Stomach (tissue), 8 donors: ENCODE measurements at regions not wholly inside any gene's neighbourhood (a gene's known extent, or its start where the extent isn't known, plus 50 kb on each side); places are given as distances from the start of the nearest gene placed in this dataset.
"Not testable (repeated sequence)": the region's sequence is repeated elsewhere in the genome, so short reads cannot be mapped to it uniquely, and the experiment has no call there.

Experiments
- DNase-seq, 2 donors: peaks; one replicate each; pipeline versions ENCODE4 v3.0.0 to v3.0.0-alpha.2; 2013 to 2019
- H3K27ac ChIP-seq, 5 donors: fragments of 200-600 bp in 4 of 5; sonication (generic) in 4 of 5; one replicate each; pipeline ENCODE4 v1.5.1; 2013 to 2019; ENCODE audit warnings: mild to moderate bottlenecking in 1 of 5, moderate library complexity in 1 of 5
- H3K27me3 ChIP-seq, 3 donors: fragments of 200-600 bp; sonication (generic); one replicate each; pipeline ENCODE4 v1.5.1; 2017 to 2019; ENCODE audit warnings: mixed run types in 1 of 3
- H3K36me3 ChIP-seq, 4 donors: fragments of 200-600 bp; sonication (generic); 1 replicate in 3 of 4; 2 replicates in 1 of 4; pipeline ENCODE4 v1.5.1; 2016 to 2019
- H3K4me1 ChIP-seq, 4 donors: fragments of 200-600 bp; sonication (generic); one replicate each; pipeline ENCODE4 v1.5.1; 2016 to 2019
- H3K4me3 ChIP-seq, 4 donors: fragments of 200-600 bp; sonication (generic) in 3 of 4; one replicate each; pipeline ENCODE4 v1.5.1; 2016 to 2019; ENCODE audit warnings: mild to moderate bottlenecking in 1 of 4
- H3K9me3 ChIP-seq, 4 donors: fragments of 200-600 bp; sonication (generic); one replicate each; pipeline ENCODE4 v1.5.1; 2016 to 2019
- CTCF ChIP-seq, 7 experiments: fragments of 450-650 bp in 4 of 7; fragments of 200-600 bp in 3 of 7; sonication (generic) in 3 of 7; IDR thresholded peaks; one replicate each; pipeline ENCODE4 v1.5.1; 2016 to 2019; ENCODE audit warnings: antibody characterized with exemption in 7 of 7, control low read depth in 2 of 7, mild to moderate bottlenecking in 1 of 7
- EP300 ChIP-seq: sonication (generic); formaldehyde crosslinking; IDR thresholded peaks from one replicate; pipeline ENCODE4 v1.6.1; 2017; ENCODE audit warnings: antibody characterized with exemption
- POLR2A ChIP-seq, 4 donors: fragments of 450-650 bp; IDR thresholded peaks; one replicate each; pipeline ENCODE4 v1.6.1; 2016; ENCODE audit warnings: antibody characterized with exemption in 4 of 4, control low read depth in 2 of 4, mild to moderate bottlenecking in 1 of 4, moderate library complexity in 1 of 4
- POLR2AphosphoS5 ChIP-seq, 3 donors: sonication (generic); formaldehyde crosslinking; IDR thresholded peaks; one replicate each; pipeline ENCODE4 v1.6.1; 2016; ENCODE audit warnings: antibody characterized with exemption in 3 of 3
- WGBS, 5 donors: extraction: QIAGEN DNeasy Blood & Tissue Kit in 3 of 5; methylation state at CpG; one replicate each; pipeline versions ENCODE4 v1.1.5 to v1.1.7; 2013 to 2018; 5-methylcytosine and 5-hydroxymethylcytosine counted together
- intact Hi-C: fragments of 100-400 bp; cut with DNase I; formaldehyde crosslinking; loops from one replicate; pipeline ENCODE4 v1.15.1; 2023; ENCODE audit warnings: low total_unique reads
- donor health status: healthy with polysubstance abuse.
- donor health status: Bipolar disorder and iron deficiency.
- donor health status: healthy.

GRCh38 chr6:21941926-21942325, 348.4 kb downstream of the SOX4 start:
- TF ChIP-seq POLR2AphosphoS5 (IDR thresholded peaks at IDR 0.05) (no peak), EP300 (no peak), POLR2A (IDR thresholded peaks at IDR 0.05) (no peak), CTCF (IDR thresholded peaks at IDR 0.05) (no peak)
- intact Hi-C loops = no loop called here
- H3K9me3 ChIP-seq = no peaks in the 10 kb centered on the region
- DNase-seq = no peak
- H3K27me3 ChIP-seq = no peaks in the 10 kb centered on the region
- H3K4me3 ChIP-seq = no peak overlapping the region
- no peak overlapping the region for H3K27ac ChIP-seq
- WGBS, 5 donors = 78 to 97% (median 93%) methylated on average over 1 of the region's 1 CpG
- H3K4me1 ChIP-seq = no peaks in the 10 kb centered on the region
- H3K36me3 ChIP-seq = no peaks in the 10 kb centered on the region

GRCh38 chr6:21942897-21943296, 349.3 kb downstream of the SOX4 start:
- intact Hi-C loops = no loop called here

GRCh38 chr6:21946298-21946783, 350.5 kb downstream of the PRL start:
- H3K4me1 ChIP-seq = peaks cover 0 to 23% (median 9%) of the 10 kb centered on the region in 4 donors
- no peak for TF ChIP-seq POLR2A (IDR thresholded peaks at IDR 0.05)
- TF ChIP-seq EP300 = no peak
- TF ChIP-seq POLR2AphosphoS5 (IDR thresholded peaks at IDR 0.05) = no peak
- TF ChIP-seq CTCF (IDR thresholded peaks at IDR 0.05) = no peak
- 51 to 79% (median 69%) methylated on average over 4 of the region's 4 CpGs for WGBS, 5 donors

More at GRCh38 chr6:21942897-21943296, 349.3 kb downstream of the SOX4 start:
- no peaks in the 10 kb centered on the region for H3K27me3 ChIP-seq
- H3K36me3 ChIP-seq = no peaks in the 10 kb centered on the region
- H3K9me3 ChIP-seq = no peaks in the 10 kb centered on the region
- 46 to 65% (median 53%) methylated on average over 6 of the region's 6 CpGs for WGBS, 5 donors
- no peak overlapping the region for H3K4me3 ChIP-seq
- no peak overlapping the region for H3K27ac ChIP-seq
- no peak for TF ChIP-seq POLR2A (IDR thresholded peaks at IDR 0.05)
- TF ChIP-seq EP300 = no peak
- no peak for TF ChIP-seq CTCF (IDR thresholded peaks at IDR 0.05)
- no peak for TF ChIP-seq POLR2AphosphoS5 (IDR thresholded peaks at IDR 0.05)
- H3K4me1 ChIP-seq = peaks cover 0 to 7% (median 1%) of the 10 kb centered on the region in 4 donors
- no peak for DNase-seq

GRCh38 chr6:21947227-21947626, 349.6 kb downstream of the PRL start:
- WGBS, 5 donors = 77 to 94% (median 86%) methylated on average over 3 of the region's 3 CpGs
- H3K4me1 ChIP-seq = peaks cover 0 to 30% (median 11%) of the 10 kb centered on the region in 4 donors
- intact Hi-C loops, H3K27ac ChIP-seq, DNase-seq, H3K27me3 ChIP-seq, H3K4me3 ChIP-seq, H3K9me3 ChIP-seq, H3K36me3 ChIP-seq: not testable (repeated sequence)

More at GRCh38 chr6:21946298-21946783, 350.5 kb downstream of the PRL start:
- H3K4me3 ChIP-seq = no peak overlapping the region
- H3K9me3 ChIP-seq = no peaks in the 10 kb centered on the region
- H3K27me3 ChIP-seq = no peaks in the 10 kb centered on the region
- no peak overlapping the region for H3K27ac ChIP-seq
- no peak for DNase-seq
- intact Hi-C loops = no loop called here
- no peaks in the 10 kb centered on the region for H3K36me3 ChIP-seq

GRCh38 chr6:21947731-21948386, 349.0 kb downstream of the PRL start:
- H3K4me3 ChIP-seq = no peak overlapping the region
- peaks cover 0 to 30% (median 11%) of the 10 kb centered on the region in 4 donors for H3K4me1 ChIP-seq
- H3K36me3 ChIP-seq = no peaks in the 10 kb centered on the region
- H3K27ac ChIP-seq = no peak overlapping the region
- peak in 1 of 2 donors; percentile 39 for DNase-seq
- 43 to 59% (median 47%) methylated on average over 6 of the region's 6 CpGs for WGBS, 5 donors
- TF ChIP-seq POLR2AphosphoS5 (IDR thresholded peaks at IDR 0.05) (no peak), EP300 (no peak), POLR2A (IDR thresholded peaks at IDR 0.05) (no peak), CTCF (IDR thresholded peaks at IDR 0.05) (no peak)
- H3K9me3 ChIP-seq = no peaks in the 10 kb centered on the region
- intact Hi-C loops = no loop called here
- H3K27me3 ChIP-seq = no peaks in the 10 kb centered on the region
